Right lobe of liver (tissue), 4 donors: ENCODE measurements at regions not wholly inside any gene's neighbourhood (a gene's known extent, or its start where the extent isn't known, plus 50 kb on each side); places are given as distances from the start of the nearest gene placed in this dataset.

Source experiments
- POLR2A ChIP-seq: fragments of 450-650 bp; IDR thresholded peaks from one replicate; pipeline ENCODE4 v1.6.1; 2017; ENCODE audit warnings: antibody characterized with exemption, mild to moderate bottlenecking
- TF ChIP-seq, protein P1 (sequence below), 4 donors: fragments of 200-600 bp in 3 of 4; fragments of 450-650 bp in 1 of 4; IDR thresholded peaks; one replicate each; pipeline versions ENCODE4 v1.5.1 to v1.8.0; 2016 to 2022; ENCODE audit warnings: antibody characterized with exemption in 4 of 4, mild to moderate bottlenecking in 2 of 4
- donor health status: DM: no; HTN: no; CAD: no.
- donor health status: DM: no; HTN: no; CAD: no.
- donor health status: DM: no; HTN: yes; CAD: no.

DNA sequence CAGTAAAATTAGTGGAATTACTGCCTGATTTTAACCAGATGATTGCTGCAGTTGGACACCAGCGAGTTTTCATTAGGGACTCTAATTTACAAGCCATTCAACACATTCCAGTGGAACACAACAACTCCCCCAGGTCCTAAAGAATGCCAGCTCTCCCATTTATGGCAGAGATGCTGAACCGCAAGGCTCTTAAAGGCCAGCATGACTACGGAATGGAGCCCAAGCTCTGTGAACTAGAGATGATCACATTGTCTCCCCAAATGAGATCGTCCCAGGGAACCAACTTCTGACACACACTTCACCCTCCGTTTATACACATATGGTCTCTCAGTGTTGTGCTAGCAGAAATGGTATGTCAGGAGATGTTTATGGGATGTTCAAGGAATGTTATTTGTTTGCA lies 446.2 kb upstream of the NR2F2 start:
- TF ChIP-seq, protein P1, sequence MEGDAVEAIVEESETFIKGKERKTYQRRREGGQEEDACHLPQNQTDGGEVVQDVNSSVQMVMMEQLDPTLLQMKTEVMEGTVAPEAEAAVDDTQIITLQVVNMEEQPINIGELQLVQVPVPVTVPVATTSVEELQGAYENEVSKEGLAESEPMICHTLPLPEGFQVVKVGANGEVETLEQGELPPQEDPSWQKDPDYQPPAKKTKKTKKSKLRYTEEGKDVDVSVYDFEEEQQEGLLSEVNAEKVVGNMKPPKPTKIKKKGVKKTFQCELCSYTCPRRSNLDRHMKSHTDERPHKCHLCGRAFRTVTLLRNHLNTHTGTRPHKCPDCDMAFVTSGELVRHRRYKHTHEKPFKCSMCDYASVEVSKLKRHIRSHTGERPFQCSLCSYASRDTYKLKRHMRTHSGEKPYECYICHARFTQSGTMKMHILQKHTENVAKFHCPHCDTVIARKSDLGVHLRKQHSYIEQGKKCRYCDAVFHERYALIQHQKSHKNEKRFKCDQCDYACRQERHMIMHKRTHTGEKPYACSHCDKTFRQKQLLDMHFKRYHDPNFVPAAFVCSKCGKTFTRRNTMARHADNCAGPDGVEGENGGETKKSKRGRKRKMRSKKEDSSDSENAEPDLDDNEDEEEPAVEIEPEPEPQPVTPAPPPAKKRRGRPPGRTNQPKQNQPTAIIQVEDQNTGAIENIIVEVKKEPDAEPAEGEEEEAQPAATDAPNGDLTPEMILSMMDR (IDR thresholded peaks at IDR 0.05): no peak
- no peak for TF ChIP-seq POLR2A
